HL-60 (cell line): ENCODE measurements at regions not wholly inside any gene's neighbourhood (a gene's known extent, or its start where the extent isn't known, plus 50 kb on each side); places are given as distances from the start of the nearest gene placed in this dataset.
"Not testable (repeated sequence)": the region's sequence is repeated elsewhere in the genome, so short reads cannot be mapped to it uniquely, and the experiment has no call there.

Experiments
- DNase-seq, 2 experiments: peaks; one replicate each; pipeline ENCODE4 v3.0.0-alpha.2; 2010 to 2020; ENCODE audit warnings: low read depth in 1 of 2, low spot score in 1 of 2
- H3K27ac ChIP-seq: fragments of 250-450 bp; sonication (Bioruptor Pico); replicated peaks from 2 replicates; pipeline ENCODE4 v1.5.1; 2020; ENCODE audit warnings: mild to moderate bottlenecking, moderate library complexity
- H3K27me3 ChIP-seq: fragments of 250-450 bp; sonication (Bioruptor Pico); 2 replicates; pipeline ENCODE4 v1.5.1; 2021; ENCODE audit warnings: mild to moderate bottlenecking, moderate library complexity; ENCODE audit not compliant: insufficient read depth, poor library complexity, severe bottlenecking
- H3K4me3 ChIP-seq: replicated peaks from 2 replicates; pipeline ENCODE4 v1.5.1; 2011; ENCODE audit warnings: mild to moderate bottlenecking, control low read depth, low read length; ENCODE audit not compliant: insufficient read depth
- GABPA ChIP-seq: IDR thresholded peaks from 2 replicates; pipeline ENCODE4 v1.6.1; 2012; ENCODE audit warnings: low read depth
- POLR2AphosphoS5 ChIP-seq: IDR thresholded peaks from 2 replicates; pipeline ENCODE4 v1.6.1; 2012; ENCODE audit warnings: low read depth
- SPI1 ChIP-seq: IDR thresholded peaks from 2 replicates; pipeline ENCODE4 v1.6.1; 2012; ENCODE audit warnings: low read depth, mild to moderate bottlenecking, borderline replicate concordance
- TF ChIP-seq, protein P1 (sequence below): IDR thresholded peaks from 2 replicates; pipeline ENCODE4 v1.6.1; 2012; ENCODE audit warnings: low read depth; ENCODE audit not compliant: insufficient replicate concordance
- TF ChIP-seq, protein P2 (sequence below): IDR thresholded peaks from one replicate; pipeline ENCODE4 v1.5.1; 2011; ENCODE audit warnings: low read length, control low read depth, inconsistent platforms; ENCODE audit not compliant: insufficient read depth

DNA sequence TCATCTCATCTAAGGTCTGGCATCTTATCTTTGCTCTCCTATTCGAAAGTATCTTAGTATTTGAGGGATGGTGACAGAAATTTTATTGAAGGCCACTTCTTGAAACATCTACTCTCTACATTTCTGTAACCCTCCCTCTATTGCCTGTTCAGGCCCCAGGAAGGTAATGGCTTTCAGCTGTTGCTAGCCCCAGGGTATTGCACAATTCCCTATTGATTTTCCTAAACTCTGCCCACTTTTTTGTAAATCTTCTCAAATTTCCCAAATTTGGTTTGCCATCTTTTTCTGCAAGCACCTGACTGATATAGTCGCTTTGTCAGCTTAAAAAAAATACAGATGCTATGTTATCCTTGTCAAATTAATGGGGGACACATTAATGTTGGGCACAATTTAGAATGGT is 242.1 kb downstream of the RAP2B start:
- Histone ChIP-seq H3K27me3 (no peaks in the 10 kb centered on the region), H3K4me3 (no peak overlapping the region)

DNA sequence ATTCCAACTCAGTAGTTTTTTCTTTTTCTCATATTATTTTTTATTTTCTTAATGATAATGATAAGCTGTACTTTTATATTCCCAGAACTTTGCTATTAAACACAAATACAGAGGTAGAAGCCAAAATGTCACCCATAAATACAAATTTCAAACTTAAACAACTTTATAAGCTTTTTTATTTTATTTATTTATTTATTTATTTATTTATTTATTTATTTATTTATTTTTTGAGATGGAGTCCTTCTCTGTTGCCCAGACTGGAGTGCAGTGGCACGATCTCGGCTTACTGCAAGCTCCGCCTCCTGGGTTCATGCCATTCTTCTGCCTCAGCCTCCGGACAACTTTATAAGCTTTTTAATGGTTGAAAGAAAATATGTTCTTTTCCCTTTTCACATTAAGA is 243.3 kb downstream of the RAP2B start:
- H3K4me3 ChIP-seq, H3K27me3 ChIP-seq, DNase-seq, H3K27ac ChIP-seq: not testable (repeated sequence)

More for the DNA sequence above, 242.1 kb downstream of the RAP2B start:
- H3K27ac ChIP-seq = no peak overlapping the region
- DNase-seq = no peak
- no peak for TF ChIP-seq POLR2AphosphoS5
- TF ChIP-seq GABPA = no peak
- TF ChIP-seq SPI1 = no peak
- TF ChIP-seq, protein P1, sequence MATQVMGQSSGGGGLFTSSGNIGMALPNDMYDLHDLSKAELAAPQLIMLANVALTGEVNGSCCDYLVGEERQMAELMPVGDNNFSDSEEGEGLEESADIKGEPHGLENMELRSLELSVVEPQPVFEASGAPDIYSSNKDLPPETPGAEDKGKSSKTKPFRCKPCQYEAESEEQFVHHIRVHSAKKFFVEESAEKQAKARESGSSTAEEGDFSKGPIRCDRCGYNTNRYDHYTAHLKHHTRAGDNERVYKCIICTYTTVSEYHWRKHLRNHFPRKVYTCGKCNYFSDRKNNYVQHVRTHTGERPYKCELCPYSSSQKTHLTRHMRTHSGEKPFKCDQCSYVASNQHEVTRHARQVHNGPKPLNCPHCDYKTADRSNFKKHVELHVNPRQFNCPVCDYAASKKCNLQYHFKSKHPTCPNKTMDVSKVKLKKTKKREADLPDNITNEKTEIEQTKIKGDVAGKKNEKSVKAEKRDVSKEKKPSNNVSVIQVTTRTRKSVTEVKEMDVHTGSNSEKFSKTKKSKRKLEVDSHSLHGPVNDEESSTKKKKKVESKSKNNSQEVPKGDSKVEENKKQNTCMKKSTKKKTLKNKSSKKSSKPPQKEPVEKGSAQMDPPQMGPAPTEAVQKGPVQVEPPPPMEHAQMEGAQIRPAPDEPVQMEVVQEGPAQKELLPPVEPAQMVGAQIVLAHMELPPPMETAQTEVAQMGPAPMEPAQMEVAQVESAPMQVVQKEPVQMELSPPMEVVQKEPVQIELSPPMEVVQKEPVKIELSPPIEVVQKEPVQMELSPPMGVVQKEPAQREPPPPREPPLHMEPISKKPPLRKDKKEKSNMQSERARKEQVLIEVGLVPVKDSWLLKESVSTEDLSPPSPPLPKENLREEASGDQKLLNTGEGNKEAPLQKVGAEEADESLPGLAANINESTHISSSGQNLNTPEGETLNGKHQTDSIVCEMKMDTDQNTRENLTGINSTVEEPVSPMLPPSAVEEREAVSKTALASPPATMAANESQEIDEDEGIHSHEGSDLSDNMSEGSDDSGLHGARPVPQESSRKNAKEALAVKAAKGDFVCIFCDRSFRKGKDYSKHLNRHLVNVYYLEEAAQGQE = no peak
- TF ChIP-seq, protein P2, sequence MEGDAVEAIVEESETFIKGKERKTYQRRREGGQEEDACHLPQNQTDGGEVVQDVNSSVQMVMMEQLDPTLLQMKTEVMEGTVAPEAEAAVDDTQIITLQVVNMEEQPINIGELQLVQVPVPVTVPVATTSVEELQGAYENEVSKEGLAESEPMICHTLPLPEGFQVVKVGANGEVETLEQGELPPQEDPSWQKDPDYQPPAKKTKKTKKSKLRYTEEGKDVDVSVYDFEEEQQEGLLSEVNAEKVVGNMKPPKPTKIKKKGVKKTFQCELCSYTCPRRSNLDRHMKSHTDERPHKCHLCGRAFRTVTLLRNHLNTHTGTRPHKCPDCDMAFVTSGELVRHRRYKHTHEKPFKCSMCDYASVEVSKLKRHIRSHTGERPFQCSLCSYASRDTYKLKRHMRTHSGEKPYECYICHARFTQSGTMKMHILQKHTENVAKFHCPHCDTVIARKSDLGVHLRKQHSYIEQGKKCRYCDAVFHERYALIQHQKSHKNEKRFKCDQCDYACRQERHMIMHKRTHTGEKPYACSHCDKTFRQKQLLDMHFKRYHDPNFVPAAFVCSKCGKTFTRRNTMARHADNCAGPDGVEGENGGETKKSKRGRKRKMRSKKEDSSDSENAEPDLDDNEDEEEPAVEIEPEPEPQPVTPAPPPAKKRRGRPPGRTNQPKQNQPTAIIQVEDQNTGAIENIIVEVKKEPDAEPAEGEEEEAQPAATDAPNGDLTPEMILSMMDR = no peak

DNA sequence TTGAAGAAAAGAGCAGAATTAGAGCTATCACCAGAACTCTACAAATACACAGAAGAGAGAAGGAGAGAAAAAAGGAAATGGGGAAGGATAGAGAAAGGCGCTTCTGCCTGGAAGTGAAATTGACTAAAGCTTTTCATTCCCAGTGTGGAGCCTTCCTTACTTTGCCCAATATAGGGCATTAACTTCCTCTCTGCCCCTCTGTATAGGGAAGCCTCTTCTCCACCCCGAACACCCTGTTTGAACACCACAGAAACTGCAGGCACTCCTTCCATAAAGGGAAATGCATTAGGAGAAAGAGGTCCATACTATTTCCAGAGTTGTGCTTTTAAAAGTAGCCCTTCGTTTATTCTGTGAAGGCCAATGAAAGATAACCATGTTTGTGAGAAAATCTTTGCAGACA is 248.5 kb downstream of the RAP2B start:
- H3K27me3 ChIP-seq = no peaks in the 10 kb centered on the region
- H3K27ac ChIP-seq = no peak overlapping the region
- DNase-seq = no peak
- TF ChIP-seq, protein P2 = no peak
- TF ChIP-seq GABPA (no peak), POLR2AphosphoS5 (no peak), SPI1 (no peak)
- TF ChIP-seq, protein P1 = no peak
- no peak overlapping the region for H3K4me3 ChIP-seq

DNA sequence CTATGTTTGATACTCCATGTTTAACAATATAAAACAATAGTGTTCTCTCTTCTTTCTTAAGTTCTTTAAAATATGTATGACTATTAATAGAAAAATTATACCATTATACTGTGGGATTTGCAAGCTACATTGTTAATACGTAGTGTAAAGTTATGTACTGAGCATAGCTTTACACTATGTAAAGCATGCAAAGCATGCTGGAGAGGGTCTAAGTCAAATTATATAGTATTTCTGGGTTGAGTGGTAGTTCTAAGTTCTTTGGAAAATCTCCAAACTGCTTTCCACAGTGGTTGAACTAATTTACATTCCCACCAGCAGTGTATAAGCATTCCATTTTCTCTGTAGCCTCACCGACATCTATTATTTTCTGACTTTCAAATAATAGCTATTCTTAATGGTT is 253.0 kb downstream of the RAP2B start:
- H3K27ac ChIP-seq = no peak overlapping the region
- no peak for TF ChIP-seq SPI1
- TF ChIP-seq GABPA = no peak
- TF ChIP-seq, protein P2 = no peak
- TF ChIP-seq, protein P1 = no peak
- no peak for TF ChIP-seq POLR2AphosphoS5
- H3K27me3 ChIP-seq = no peaks in the 10 kb centered on the region
- H3K4me3 ChIP-seq = no peak overlapping the region
- no peak for DNase-seq
